ENCODE measurements at regions not wholly inside any gene's neighbourhood (a gene's known extent, or its start where the extent isn't known, plus 50 kb on each side); places are given as distances from the start of the nearest gene placed in this dataset.

DNA sequence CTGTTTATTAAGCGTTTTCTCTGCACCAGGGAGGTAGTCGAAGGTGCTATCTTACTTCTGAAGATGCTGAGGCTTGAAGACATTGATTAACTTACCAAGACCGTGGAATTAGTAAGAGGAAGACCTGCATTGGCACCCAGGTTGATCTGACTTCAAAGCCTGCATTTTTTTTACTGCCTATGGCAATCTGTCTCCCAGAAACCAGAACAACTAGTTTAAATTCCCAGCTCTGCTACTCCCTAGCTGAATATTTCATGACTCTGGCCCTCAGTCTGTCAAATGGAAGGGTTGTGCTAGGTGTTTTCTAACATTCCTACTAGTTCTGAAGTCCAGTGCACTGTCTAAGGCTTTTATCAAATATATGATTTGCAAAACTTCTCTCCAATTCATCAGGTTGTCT, 52.0 kb upstream of the GRAMD1B start:
- DNase-seq (ENCODE audit: low spot score), result no peak

DNA sequence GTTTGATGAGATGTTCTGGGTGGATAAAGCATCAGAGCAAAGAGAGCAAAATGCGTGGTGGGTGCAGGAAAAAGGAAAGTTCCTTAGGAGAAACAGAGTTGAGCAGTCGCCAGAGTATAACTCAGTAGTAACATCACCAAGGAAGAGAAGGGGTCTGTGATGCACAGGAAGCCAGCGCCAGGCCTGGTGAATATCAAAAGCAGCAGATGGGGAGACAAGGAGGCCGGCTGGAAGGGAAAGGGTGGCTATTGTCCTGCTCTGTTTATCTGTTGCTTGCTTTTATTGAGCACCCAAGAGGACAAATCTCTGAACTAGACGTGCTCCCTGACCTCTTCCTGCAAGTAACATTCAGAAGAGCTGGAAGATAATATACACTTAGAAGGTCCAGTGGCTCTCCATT, 52.7 kb upstream of the GRAMD1B start:
- DNase-seq (ENCODE audit: low spot score), result no peak

DNA sequence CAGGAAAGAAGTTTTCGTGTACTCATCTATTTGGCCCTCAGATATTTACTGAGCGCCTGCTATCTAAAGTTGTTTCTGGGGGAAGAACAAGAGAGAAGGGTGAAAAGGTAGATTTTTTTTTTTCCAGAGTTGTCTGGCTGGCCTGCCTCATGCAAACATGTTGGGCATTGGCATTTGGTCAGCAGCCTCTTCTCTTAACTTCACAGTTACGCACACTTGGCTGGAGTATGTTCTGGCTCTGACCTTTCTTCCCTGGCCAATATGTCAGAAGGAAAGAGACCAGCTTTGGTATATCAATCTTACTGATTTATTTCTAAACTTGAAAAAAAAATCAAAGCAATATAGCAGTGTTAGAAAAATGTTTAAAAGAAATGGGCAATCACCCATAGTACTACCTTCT, 54.2 kb upstream of the GRAMD1B start:
- no peak for DNase-seq (ENCODE audit: low spot score)

DNA sequence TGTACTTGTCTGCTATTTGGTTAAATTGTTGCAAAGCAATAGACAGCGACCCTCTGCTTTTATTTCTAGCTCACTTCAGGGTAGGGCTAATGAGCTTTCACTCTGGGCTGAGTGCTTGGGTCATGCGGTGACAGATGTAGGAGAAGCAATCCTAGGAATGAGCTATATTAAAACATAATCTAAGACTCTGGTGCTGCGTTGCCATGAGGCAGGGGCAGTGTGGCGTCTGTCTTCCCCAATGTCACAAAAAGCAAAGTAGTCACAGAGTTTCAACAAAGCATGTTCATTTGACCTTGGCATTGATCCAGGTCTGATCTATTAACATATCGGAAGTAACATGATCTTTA, 55.5 kb upstream of the GRAMD1B start:
- DNase-seq (ENCODE audit: low spot score), result no peak

DNA sequence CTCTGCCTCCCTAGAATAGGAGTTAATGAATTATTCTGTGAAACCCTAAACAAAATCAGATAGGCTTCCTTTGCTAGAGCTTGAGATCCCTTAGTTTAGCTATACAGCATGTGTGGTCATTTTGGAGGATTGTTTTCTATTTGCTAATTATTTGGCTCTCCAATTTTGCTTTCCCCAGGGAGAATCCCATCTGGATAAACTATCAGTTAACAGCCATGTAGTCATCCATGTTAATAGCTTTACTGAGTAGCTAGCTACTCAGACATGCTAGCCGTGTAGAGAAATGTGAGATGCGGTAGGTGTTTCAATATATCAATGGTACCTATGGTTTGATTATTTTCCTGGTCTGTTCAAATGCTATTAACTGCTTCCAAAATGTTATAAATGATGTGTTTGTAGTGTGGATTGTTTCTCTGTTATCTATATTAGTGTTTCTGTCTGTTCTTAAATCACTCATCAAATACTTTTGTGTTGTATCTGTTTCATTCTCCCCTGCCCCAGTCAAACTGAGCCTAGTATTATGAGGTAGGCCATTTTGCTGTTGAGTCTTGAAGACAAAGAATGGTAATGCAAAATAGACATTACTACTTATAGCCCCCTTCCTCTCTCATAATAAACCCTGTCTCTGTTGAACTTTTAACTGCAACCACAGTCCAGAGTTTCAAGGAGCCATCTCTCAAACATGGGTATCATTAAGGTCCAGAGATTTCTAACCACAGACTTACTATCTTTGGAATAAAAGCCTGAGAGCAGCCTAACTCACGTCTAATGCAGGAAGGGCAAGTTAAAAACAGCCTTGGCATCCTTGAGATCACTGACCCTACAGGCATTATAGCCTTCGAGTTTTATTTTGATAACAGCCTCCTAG, 56.1 kb upstream of the GRAMD1B start:
- no peak for DNase-seq (ENCODE audit: low spot score)

DNA sequence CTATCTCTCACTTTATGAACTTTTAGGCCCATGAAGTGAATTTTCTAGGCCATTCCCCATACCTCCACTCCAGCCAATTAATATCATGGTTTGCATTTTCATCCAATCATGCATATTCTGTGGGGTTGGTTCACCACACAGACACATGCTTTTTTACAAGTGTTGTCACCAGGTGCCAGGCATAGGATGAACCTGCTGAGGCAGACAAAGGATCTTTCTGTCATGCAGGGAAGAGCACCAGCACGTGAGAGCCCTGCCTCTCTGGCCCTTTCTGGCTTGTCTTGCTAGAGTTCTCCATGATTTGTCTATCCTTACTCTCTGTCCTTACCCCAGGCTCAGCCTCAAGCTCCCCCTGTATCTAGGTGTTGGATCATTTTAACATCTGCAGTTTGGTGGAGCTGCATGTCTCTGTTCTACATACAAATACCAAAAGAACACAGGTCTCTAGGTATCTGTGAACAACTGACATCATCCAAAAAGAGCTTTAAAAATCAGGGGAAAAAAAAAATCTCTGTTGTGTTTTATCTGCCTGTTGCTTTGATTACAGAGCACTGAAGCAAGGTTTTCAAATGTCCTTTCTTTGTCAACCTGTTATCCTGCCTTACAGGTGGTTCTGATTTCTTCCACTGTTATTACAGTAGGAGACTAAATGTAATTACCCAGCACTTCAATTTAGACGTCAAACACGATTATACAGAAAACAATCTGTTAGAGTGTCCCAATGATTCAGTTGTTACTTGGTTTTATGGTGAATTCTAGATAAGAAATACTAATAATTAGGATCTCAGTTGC, 58.4 kb upstream of the GRAMD1B start:
- DNase-seq (ENCODE audit: low spot score), result no peak

DNA sequence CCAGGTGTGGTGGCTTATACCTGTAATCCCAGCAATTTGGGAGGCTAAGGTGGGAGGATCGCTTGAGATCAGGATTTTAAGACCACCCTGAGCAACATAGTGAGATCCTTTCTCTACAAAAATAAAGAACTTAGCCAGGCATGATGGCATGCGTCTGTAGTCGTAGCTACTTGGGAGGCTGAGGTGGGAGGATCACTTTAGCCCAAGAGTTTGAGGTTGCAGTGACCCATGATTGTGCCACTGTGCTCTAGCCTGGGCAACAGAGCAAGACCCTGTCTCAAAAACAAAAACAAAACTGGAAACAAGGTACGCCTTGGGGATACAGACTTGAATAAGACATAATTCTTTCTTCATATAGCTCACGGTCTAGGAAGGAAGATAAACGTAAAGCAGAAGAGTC, 63.1 kb upstream of the GRAMD1B start:
- no peak for DNase-seq (ENCODE audit: low spot score)

DNA sequence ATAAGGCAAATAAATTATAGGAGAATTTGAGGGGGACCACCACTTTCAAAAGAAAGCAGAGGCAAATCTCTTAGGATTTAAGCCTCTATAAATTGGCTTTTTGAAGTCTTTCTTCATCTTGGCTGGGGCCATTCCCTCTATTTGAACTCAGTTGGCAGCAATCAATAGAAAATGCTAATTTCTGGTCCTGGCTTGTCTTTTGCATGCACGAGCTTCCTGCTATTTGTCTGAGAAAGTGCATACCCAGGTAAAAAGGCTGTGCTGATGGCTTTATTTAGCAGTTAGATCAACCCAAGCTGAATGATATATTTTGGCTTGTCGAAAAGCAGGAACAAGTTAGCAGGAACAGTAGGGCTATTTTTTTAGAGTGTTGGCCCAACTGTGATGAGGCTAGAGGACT, 64.1 kb upstream of the GRAMD1B start:
- no peak for DNase-seq (ENCODE audit: low spot score)

DNA sequence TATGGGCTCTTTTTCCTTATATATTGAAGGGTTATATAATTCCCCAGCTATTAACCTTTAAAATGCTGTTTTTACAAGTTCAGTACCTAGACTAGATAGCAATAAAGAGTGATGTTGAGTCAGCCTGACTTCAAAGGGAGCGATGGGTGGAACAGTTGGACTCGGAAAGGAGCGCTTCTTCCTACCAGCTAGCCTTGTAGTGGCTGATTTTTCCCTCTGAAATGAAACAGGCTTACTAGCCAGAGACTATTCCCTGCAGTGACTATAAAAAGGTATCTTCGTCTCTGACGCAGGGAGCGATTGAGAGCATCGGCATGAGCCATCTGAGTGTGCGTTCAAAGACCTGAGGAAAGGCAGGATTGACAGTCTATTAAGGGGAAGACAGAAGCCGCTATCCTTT, 66.0 kb upstream of the GRAMD1B start:
- DNase-seq (ENCODE audit: low spot score), result no peak

DNA sequence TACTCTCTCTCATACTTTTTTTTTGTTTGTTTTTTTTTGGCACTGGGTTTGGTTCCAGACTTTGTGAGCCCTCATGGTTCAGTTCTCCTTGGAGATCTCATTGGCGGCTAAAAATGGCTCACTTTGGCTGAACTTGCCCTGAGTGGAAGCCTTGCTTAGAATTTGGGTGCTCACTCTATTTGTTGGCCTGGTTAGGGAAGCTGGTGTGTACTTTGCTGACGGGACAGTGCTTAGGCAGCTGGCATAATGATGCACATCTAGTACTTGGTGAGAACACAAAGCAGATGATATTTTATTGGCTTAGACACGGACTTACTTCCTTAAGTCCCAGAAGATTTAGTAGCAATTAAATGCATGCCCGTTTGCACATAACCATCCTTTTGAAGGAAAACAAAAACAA, 66.5 kb upstream of the GRAMD1B start:
- no peak for DNase-seq (ENCODE audit: low spot score)

DNA sequence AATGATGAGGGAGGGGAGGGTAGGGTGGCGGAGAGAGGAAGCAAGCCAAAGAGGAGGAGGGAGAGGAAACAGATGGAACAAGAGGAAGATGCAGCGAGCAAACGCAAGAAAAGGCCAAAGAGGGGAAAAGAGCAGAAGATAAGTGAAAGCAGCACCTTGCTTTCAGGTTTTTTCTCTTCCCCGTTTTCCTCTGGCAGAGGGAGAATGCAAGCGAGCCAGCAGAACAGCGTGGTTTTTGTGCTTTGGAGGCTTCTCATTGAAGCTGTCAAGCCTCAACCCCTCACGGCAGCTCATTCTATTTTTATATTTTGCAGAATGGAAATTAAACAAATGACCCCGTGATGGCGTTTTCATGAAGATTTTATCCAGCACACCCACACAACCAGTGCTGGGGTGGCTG, 67.1 kb upstream of the GRAMD1B start:
- no peak for DNase-seq (ENCODE audit: low spot score)

DNA sequence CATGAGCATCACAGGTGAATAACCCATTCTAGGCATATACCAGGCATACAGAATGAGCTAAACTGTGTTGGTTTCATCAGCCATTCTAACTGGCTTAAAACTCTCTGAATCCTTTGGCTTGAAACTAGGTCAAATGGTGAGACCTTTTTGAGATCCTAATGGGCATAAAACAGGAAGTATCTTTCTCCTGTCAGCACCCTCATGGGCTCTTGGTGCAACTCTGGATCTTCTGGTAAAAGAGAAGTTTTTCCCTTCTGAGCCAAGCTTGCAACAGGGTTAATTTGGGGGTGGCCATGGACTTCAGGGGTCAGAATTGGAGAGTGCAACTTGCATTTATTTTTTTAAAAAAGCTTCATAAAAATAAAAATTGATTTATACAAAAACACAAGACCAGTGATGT, 67.9 kb upstream of the GRAMD1B start:
- no peak for DNase-seq (ENCODE audit: low spot score)

DNA sequence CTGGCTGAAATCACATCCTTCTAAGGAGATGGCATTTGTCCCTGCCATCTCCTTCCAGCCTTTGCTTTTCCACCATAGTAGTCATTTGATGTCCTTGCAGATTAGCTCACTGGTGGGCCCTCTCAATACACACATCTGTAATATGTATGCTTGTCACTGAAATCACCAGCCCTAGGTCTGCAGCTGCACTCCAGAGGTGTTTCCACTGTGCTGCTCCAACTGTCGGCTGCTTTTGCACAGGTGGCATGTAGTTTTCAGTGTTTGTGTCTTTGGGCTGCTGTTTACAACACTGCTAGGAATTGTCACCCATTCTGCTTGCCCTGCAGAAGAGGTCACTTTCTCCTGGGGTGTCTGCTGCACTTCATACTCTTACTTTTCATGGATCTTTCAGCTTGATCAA, 69.0 kb upstream of the GRAMD1B start:
- DNase-seq (ENCODE audit: low spot score), result no peak

DNA sequence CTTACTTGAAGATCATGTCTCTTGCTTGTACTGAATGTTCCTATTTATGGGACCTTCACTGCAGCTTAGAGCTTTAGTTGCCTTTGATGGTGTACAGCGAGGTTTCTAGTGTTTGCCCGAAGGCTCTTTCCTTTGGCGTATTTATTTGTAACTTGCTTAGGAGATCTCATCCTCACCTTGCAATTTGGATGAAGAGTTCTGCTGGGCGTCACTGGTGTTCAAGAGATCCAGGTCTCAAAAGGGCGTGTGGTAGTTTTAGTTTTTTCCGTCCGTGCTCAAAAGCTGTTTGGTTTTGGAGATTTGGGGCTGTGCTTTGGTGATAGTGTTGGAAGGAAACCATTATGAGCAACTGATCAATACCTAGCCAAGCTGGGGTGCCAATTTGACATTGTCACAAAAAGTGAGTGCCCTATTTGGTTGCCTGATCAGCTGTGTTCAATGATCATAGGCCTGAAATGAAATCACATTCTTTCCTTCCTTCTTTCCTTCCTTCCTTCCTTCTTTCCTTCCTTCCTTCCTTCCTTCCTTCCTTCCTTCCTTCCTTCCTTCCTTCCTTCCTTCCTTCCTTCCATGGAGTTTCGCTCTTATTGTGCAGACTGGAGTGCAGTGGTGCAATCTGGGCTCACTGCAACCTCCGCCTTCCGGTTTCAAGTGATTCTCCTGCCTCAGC, 69.7 kb upstream of the GRAMD1B start:
- no peak for DNase-seq (ENCODE audit: low spot score)

DNA sequence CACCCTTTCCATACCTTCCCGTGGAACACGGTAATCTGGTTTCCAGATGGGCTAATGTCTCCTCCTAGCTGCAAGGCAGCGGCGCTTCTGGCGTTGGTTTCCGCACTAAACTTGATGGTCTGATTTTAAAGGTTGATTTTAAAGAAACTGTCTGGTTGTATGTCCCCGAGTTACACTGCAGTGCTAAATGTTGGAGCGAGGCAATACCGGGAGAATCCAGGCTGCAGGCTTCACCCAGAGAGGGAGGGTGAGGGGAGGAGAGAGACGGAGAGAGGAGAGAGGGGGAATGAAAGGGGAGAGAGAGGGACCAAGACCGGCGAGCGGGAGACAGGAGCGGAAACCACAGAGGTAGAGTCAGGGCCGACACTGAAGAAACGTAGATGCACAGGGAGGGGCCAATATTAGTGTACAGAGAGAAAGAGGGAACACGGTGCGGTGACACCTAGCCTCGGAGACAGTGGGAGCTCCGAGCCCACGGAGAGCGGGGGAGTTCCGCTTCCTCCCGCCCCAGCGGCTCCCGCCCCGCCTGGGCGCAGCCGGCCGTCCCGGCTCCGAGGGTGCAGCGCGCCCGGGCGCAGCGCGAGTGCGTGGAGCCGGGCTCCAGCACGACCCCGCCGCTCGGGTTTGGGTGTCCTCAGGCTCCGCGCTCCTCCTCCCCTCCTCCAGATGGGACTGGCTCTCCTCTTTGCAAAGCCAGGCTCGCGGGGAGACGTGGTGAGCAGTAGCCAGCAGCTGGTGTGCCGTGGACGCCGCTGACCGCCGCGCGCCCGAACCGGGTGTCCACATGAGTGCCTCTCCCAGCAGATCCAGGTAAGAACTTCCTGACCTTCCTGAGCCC, 71.9 kb upstream of the GRAMD1B start:
- DNase-seq (ENCODE audit: low spot score), result no peak

DNA sequence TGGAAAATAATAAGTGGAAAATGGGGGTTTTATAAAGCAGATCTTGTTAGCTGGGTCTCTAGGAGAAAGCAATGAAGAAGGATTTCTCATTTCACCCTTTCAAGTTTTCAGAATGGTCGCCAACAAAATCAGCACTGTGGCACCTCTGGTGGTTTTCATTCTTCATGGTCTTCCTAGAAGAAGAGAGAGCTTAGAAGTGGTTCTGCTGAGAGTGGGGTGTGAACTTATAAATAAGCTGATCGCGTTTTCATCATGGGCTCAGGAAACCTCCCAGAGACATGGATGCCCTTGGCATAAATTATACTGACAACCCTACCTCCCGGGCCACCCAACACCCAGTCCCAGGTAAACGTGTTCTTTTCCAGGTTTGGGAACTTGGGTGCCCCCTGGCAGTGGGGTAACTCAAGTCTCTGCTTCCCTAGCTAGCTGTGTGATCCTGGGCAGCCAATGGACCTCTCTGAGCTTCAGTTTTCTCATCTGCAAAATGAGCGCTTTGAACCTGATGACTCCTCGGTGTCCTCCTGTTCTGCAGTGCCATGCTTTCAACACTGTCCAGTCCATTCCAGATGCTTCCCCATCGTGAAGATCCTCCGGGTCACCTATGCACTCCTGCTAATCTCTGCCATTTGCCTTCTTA, 72.6 kb upstream of the GRAMD1B start:
- no peak for DNase-seq (ENCODE audit: low spot score)

DNA sequence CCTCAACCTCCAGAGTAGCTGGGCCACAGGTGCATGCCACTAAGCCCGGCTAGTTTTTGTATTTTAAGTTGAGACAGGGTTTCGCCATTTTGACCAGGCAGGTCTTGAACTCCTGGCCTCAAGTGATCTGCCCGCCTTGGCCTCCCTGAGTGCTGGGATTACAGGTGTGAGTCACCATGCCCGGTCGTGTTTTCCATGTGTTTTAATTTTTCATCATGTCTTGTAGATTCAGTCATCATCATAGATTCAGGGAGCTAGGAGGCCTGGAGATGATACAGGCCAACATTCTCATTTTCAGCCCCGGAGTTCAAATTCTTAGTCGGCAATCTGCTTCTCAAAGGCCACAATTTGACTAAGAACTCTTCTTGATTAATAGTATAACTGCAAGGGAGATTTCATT, 73.5 kb upstream of the GRAMD1B start:
- no peak for DNase-seq (ENCODE audit: low spot score)

DNA sequence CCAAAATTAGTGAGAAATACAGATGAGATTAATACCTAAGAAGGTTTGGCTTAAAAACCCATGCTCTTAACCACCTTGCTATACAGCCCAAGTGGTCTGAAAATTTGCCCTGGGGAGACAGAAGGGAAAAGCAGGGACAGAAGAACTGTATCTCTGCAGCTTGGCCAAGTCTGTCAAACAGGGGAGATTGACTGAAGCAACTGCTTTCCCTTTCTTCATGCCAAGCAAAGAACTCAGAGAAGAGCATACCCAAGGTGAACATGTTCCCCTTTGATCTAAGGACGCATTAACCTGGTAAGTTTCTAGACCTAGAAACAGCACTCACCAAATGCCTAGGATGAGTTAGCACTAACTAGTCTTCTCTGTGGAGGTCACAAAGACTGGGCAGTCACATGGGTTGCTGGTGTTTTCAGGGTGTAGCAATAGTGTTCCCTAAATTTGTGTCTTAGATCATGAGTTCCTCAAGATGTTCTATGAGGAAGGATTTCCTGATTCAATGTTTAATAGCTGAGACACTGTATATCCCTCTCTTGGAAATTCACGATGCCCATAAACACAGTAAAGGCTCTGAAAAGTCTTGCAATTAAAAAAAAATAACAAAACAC, 75.6 kb upstream of the GRAMD1B start:
- no peak for DNase-seq (ENCODE audit: low spot score)

DNA sequence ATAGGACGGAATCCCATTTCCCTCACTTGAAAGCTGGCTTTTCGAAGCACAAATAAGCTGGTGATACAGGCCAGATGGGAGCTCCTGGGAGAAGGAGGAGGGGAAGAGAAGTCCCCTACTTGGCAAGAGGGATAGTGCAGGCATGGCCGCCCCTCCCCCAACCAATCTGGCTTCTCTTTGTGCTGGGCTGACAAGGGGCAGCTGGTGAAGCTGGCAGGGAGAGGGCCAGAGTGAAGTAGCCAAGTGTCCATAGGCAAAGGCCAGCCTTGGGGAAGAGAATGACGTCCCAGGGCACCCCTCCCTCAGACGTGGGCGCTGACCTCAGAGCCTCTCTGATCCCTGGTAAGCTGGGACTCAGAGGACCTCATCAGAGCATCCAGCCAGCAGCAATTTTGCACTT, 78.7 kb upstream of the GRAMD1B start:
- peak; percentile 25 for DNase-seq (ENCODE audit: low spot score)

DNA sequence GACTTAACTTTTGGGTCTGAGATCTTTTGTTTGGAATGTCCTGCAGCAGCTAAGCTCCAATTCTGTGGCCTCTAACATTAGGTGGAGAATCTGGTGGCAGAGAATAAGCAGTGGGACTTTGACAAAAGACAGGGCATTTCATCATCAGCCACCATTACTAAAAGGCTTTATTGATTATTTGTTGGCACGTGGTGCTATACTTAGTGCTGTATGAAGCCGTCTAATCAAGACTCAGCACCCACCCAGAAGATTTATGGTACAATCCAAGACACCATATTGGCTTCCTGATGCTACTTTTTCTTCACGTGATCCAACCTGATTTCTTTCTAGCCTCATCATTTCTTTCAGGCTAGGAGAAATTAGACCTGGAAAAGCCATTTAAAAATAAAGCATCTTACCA, 80.7 kb upstream of the GRAMD1B start:
- DNase-seq (ENCODE audit: low spot score), result no peak

DNA sequence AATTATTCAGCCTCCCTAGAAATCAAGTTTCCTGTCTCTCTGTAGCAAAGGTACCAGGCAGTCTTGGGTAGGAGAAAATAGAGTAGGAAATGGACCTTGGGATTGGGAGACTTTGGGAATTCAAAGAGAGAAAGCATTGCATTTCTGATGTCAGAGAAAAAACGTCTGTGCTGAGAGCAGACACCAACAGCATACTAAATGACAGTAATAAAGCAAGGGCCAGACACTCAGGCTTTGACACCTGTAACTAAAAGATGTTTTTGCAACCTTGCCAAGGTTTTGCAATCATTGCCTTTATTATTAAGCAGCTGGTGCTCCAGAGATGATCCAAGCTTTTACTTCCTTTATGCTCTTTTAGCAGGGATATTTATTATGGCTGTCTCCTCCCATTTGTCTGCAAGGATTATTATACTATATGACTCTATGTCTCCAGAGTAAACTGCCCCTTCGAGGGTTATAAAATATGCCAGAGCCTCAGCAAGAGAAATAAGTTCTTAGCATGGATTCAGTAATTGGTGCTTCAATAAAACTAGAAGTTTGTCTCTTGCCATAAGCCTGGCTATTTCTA, 85.2 kb upstream of the GRAMD1B start:
- no peak for DNase-seq (ENCODE audit: low spot score)

Measured in mucosa of gallbladder (tissue), 1 donor.